ENCODE measurements at regions not wholly inside any gene's neighbourhood (a gene's known extent, or its start where the extent isn't known, plus 50 kb on each side); places are given as distances from the start of the nearest gene placed in this dataset.
A peak's percentile ranks its signal among the peaks of the same experiment; 100 is the strongest.

DNA sequence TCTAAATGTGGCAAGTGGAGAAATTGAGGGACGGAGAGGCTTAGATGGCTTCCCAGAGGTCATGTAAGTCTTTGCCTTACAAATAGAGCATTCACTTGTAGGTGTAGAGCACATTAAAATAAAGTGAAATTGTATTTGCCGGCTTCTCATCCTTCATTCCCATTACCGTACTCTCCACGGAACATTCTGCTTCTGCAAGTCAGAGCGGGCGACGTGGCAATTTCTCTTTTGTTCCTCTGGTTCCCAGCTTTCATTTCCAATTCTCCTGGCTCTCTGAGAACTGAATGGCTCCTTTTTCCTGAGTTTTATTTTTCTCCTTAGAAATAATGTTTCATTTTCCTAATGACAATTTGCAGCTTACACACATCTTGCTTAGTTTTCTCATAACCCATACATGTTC, 51.3 kb upstream of the PFKP start:
- no peak for DNase-seq

DNA sequence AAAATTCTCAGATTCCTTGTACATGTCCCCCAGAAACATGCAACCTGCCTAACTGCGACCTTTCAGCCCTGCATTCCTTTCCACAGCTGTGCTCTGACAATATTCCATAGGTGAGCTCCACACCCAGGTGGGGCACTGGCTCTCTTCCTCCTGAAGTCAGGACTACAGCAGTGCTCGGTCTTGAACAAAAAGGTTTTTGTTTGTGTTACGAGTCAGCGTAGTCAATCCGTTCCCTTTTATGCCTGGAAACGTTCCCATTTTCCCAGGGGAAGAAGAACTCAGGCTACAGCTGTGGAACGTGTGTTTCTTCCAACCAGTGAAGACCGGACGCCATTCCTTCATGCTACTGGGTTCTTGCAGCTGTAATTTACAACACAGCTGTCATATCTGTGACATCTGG, 52.4 kb upstream of the PFKP start:
- DNase-seq: no peak

DNA sequence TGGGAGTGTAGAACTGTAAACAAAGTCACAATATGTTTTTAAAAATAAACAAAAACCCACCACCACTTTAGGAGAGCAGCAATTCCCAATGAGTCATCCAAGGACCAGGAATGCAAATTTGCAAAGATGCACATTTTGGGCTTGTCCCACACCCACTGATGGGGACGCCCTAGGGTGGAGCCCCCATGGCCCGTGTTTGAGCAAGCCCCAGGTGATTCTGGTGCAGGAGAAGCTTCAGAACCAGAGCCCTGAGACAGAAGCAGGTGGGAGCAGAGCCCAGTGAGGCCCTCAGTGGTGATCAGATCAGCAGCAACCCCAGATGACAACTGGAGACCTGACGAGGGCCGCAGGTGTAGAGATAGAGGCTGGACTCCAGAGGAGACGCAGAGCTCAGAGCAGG, 55.1 kb upstream of the PFKP start:
- DNase-seq: no peak

DNA sequence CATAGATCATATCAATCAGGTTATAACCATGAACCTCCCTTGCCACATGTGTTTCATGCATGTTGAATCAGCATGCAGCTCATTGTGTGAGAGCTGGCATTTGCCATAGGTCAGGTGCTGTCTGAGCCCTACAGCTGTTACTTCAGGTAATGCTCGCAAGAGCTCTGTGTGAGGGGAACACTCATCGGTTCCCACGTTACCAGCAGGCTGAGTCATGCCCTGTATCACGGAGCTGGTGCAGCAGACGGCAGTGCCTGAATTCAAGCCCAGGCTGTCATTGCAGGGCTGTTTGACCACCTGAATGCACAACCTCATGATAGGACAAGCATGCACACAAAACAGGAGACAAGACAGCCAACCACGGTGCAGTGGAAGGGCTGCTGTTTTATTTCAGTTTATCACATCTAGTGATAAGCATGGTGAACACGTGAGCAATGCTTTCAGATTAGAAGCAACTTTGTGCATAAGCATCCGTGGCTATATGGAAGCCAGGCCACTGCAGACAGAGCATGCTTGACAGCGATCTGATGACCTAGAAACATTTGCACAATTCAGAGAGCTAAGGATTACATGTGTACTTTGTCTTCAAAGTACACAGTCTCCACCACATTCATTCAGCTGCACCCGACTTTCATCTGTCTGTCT, 56.4 kb upstream of the PFKP start:
- DNase-seq: peak in 1 of 51 donors; percentile 24

DNA sequence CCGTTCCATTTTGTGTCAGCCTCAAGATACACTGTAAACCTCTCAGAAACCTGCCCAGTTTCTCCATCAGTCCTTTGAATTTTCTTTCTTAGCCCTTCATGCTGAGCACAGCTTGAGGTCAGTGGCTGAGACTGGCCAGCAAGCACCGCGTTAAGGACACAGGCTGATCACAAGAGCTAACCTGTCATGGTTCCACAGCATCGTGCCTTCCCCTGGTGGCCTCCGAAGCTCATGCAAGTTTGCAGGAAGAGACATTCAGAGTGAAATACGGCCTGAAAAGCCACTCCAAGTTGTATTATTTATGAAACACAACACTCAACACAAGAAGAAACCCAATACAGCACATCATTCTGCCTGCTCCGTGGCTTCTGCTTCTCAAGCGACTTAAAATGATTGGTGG, 57.0 kb upstream of the PFKP start:
- DNase-seq: no peak

DNA sequence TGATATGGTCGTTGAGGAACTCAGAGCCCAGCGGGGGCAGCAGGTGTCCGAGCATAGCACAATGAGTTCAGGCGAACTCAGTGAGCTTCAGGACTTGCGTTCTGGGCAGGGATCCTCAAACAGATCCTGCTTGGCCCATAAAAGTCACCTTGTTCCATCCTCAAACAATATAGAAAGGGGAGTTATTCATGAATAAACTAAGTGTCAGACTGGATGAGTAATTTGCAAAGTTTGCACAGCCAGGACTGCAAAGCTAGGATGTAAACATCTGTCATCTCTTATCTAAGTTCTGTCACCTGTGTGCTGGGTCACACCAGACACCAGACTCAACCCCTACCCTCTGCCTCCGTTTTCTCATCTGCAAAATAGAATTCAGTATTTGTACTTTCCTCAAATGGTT, 58.0 kb upstream of the PFKP start:
- no peak for DNase-seq

DNA sequence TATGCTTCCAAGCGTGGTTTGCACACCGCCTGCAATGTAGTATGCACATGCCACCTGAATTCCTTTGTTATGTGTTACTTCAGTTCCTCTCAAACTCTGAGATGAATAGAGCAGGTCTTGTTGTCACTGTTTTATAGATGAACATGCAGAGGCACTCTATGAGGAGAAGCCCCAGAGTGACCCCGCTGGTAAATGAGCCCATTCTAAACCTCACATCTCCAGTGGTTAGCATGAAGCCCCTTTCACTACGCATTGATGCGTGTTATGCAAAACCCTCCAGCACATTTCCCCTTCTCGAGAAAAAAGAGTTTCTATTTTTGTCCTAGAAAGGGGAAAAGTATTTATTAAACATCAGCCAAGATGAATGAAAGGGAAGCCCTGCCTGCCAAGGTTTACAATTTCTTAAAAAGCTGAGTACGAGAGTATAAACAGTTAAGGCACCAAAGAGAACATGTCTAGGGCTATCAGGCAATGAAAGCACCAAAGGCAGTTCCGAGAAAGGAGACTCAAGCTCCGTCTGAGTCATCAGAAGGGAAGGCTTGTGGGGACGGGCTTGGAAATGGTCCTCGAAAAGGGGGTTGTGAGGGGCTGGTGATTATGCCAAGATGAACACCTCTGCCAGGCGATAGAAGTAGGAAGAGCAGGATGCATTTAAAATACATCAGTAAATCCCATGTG, 58.7 kb upstream of the PFKP start:
- DNase-seq: no peak

DNA sequence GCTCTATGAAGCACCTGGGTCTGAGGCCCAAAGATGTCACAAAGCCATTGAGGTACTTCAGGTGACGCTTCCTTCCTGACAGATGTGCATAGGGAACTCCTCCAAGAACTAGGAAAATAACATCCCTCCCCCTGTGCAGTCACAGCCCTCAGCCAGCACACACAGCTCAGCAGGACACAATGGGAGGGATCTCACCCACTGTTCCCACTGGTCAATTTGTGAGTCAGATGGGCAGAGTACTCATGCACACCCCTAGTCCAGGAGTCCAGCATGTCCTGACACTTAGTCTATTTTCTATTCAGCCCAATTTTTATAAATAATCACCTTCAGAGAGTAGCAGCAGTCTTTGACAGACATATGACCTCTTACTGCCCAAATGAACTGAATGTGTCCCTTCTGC, 60.7 kb upstream of the PFKP start:
- DNase-seq: no peak

DNA sequence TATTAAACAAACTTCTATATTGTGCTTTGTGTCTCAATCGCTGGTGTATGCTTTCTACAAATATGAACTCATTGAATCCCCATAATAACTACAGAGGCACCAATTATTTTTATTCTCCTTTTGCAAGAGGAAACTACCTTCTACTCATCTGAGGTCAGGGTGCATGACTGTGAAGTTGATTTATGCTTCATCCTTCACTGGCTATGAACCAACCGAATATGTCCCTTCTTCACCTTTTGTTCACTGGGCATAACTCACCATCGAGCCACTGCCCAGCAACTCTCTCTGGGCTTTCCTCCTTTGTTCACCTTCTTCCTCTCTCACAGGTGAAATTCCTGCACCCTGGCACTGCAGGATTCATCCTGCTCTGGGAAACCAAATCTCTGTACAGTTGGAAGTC, 61.3 kb upstream of the PFKP start:
- DNase-seq: no peak

DNA sequence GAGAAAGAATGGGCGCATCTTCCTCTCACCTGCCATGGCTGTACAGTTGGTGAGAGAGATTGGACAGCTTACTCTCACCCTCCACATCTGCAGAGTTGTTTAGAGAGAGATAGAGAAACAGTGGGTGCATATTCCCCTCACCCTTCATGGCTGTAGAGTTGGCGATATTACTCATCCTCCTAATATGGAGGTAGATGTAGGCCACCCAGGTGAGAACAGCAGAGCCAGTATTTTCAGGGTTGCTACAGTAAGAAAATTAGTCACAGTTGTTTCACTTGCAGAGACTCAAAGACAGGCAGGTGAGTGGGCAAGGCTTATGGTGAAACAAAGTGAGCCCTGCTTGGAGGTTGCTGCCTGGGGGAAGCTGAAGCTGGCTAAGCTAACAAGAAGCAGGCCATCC, 65.0 kb upstream of the PFKP start:
- DNase-seq: no peak

DNA sequence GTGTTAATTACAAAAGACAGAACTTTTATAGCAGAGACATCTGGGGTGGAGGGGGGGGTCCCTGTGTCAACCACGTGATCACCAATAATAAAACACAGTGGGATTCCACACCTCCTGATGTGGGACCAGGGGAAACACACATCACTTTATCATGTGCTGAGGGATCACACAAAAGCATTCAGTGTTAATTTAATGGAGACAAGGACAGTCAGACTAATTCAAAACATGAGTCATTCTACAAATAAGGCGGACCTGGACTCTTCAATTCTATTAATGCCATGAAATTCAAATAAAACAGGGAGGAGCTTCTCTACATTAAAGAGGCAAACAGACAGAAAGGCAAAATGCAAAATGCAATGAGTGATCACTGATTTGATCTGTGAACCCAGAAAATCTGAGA, 67.3 kb upstream of the PFKP start:
- DNase-seq: no peak

DNA sequence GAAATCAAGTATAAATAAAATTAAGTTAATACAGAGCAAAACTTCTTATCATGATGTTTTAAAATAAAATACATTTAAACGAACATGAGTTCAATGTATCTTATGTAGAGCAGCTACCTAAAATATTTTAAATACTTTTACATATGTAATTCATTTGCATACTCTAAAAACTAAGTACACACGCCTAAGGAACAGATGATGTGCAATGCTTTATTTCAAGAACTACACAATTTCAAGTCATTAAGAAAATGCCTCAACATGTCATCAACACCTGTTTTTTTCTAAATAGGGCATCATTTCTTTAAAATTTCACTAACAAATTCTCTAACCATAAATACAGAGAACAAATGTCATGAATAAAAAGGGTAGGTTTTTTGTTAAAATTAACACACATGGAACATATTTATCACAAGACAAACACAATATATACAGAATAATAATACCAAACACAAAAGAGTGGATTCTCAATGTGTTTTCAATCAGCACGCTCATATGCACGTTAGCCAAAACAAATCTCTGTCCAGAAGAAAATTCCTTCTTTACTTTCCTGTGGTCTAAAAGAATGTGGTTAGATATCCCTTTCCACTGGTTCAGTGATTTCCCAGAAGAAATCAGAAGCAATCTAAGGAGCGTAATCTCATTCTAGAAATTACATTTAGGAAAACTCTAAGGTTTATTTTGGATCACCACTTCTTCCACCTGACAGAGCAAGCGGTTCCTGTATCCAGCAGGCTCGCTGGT, 73.0 kb upstream of the PFKP start:
- no peak for DNase-seq

DNA sequence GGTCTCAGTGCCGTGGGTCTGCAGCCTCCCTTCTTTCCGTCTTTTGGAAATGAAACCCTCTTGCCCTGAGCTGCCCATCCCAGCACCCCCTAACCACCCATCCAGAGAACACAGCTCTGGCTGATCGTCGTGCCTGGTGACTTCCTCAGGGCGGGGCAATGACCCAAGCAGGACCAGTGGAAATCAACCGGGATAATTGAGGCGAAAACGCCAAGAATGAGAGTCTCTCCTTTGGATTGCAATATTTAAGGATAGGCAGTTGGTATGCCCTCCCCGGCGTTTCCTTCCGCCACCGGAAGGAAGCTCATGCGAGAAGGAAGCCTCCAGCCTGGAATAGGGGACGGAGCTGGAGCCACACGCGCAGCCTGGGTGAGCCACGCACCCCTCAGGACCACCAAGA, 73.7 kb upstream of the PFKP start:
- DNase-seq: no peak

DNA sequence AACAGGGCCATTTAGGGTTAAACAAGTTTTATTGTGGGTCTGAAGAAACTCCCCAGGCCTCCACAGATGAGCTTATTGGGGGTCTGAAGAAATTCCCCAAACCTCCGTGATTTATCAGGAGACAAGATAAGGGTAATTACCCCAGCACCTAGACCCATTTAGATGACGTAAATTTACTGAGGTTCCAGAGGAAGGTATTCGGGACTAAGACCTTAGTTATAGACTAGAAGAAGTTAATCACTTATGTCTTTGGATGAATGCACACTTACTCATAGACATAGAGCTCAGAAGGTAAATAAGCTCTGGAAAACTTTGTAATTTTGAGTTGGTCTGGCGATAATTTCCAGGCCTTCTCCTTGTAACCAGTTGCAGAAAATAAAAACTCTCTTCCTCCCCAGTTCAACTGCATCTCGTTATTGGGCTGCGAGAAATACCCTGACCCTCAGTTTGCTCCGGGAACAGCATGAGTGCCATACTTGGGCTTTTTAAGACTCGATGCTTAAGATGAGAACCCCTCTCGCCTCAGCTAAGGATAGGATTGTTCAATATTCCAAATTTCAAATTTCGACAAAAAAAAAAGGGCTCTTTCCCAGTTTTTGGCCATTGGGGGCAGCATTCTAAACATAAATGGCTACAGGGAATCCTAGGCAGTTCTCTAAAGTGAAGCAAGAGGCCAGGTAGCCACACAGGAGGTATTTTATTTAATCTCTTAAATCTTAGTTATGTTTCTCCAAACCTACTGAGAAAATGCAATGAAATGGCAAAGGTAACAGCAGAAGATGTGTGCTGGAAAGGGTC, 74.7 kb upstream of the PFKP start:
- no peak for DNase-seq

DNA sequence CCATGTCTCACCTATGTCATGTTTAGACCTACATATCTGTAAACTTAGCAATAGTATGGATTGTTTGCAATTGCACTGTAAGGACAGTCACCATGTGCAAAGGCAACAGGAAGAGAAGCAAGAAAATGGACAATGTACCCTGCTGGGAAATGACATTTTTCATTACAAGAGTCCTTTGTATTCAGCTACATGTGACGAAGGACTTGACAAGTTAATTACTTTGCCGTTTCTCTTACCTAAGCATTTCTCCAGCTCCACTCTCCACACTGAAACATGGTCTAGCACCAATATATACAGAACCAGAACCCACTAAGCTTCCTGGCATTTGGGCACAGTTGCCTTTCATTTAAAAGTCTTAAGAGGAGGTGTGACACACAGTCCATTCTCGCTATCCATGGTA, 76.6 kb upstream of the PFKP start:
- DNase-seq: no peak

DNA sequence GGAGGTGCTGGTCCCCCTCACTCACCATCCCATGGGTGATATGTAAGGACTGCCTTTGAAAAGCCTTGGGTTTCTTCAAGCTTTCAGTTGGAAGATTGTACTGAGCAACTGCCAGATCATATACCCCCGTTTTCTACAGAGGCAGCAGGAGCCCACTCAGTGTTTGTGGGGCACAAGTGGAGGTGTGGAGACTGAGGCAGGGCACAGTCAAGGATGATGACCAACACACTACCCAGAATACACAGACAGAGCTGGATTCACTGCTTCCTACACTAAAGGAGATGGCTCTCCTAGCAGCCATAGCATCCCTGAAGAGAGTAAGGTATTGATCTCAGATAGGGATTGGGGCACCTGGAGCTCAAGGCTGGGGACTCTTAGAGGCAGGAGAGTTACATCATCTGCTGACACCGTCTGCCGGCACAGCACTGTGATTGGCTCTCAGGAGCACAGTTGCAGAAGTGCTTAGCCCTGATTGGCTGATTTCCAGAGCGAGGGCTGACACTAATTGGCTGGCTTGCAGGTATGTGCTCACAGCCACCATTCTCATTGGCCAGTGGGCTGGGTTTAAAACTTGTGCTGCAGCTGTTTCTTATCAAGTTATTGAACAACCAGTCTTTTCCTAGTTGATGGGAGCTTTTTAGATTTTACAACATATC, 77.9 kb upstream of the PFKP start:
- DNase-seq: no peak

DNA sequence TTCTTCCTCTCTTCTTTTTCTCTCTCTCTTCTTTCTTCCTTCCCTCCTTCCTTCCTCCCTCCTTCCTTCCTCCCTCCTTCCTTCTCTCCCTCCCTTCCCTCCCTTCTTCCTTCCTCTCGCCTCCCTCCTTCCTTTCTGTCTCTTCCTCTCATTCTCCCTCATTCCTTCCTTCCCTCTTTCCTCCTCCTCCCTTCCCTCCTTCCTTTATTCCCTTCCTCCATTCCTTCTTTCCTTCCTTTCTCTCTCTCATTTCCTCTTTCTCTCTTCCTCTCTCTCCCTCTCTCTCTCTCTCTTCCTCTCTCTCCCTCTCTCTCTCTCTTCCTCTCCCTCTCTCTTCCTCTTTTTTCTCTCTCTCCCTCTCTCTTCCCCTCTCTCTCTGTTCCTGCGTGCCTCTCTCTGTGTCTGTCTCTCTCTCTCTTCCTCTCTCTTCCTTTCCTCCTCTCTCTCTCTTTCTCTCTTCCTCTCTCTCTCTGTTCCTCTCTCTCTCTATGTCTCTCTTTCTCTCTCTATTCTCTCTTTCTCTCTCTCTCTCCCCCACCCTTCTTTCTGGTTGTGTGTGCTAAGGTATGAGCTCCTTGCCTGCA, 80.1 kb upstream of the PFKP start:
- no peak for DNase-seq

DNA sequence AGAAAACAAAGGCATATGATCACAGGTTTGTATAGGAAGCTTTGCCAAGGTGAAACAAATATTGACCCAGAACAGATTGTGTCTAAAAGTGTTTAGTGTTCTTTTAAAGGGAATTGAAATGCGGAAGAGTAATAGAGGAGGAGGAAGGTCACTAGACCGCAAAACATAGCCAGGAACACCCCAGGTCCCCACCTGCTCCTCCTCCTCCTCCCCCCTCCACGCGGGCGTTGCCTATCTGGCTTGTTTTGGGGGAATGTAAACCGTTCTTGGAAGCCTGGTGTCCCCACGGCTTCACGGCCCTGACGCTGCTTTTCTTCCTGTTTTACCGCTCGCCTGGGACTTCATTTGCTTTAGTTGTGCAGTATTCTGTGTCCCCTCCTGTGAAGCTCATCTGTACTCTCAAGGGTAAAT, 81.0 kb upstream of the PFKP start:
- DNase-seq: no peak

DNA sequence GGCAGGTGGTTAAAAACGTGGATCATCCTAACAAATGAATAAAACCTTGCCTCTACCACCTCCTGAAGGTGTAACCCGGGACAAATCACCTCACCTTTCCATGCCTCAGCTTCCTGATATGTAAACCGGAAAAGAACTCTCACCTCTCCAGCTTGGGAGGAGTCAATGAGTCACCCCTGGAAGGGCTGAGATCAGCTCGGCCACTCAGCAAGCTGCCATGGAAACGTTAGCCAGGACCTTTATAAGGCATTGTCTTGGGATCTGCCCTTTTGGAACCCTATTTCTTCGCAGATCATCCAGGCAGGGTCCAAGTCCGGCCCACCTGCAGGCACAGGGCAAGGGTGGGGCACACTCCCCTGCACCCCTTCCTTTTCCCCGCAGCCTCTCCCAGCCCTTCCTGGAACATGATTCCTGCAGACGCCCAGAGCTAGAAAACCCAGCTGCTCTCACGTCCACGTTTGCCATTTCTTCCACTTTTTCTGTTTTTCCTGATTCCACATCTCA, 81.6 kb upstream of the PFKP start:
- no peak for DNase-seq

DNA sequence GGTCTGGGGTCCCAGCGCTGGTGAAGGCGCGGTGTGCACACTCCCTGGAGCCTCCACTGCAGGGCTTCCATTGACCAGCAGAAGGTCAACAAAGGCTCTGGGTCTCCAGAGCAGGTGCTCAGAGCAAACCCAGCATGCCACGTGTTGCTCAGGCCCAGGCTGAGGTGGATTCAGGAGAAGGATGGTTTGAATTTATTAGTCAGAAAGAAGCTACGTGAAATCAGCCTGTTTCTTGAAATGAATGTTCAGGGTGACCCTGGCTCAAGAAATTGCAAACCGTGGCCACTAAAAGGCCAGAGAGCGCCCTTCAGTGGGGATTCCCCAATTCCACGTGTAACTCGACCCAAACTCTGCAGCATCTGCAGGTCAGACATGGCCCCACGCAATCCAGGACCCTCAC, 82.7 kb upstream of the PFKP start:
- no peak for DNase-seq

DNA sequence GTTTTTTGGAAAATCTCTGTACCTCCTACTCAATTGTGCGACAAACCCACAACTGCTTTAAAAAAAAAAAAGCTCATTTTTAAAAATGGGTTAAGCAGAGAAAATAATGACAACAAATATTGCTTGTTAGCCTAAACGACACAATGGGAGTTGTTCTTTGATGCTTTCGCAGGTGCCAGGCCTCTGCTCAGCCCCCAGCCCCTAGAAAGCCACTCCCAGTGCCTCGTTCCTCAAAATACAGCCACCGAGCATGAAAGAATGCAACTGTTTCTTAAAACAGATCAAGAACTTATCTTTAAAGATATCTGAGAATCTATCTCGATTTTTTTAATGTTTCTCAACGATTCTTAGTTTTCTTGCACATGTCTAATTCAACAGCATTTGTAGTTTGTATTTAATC, 85.2 kb upstream of the PFKP start:
- no peak for DNase-seq

Measured in hypothalamus (tissue), 51 donors.